ENCODE measurements at regions not wholly inside any gene's neighbourhood (a gene's known extent, or its start where the extent isn't known, plus 50 kb on each side); places are given as distances from the start of the nearest gene placed in this dataset.
"Not testable (repeated sequence)": the region's sequence is repeated elsewhere in the genome, so short reads cannot be mapped to it uniquely, and the experiment has no call there.

GRCh38 chr13:50493683-50494082, 349.8 kb downstream of the DLEU7 start:
- no peak for ATAC-seq
- no peak for TF ChIP-seq CSDC2 (CRISPR knock-in tag; IDR thresholded peaks at IDR 0.05)
- TF ChIP-seq, protein P1, sequence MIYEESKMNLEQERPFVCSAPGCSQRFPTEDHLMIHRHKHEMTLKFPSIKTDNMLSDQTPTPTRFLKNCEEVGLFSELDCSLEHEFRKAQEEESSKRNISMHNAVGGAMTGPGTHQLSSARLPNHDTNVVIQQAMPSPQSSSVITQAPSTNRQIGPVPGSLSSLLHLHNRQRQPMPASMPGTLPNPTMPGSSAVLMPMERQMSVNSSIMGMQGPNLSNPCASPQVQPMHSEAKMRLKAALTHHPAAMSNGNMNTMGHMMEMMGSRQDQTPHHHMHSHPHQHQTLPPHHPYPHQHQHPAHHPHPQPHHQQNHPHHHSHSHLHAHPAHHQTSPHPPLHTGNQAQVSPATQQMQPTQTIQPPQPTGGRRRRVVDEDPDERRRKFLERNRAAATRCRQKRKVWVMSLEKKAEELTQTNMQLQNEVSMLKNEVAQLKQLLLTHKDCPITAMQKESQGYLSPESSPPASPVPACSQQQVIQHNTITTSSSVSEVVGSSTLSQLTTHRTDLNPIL (CRISPR knock-in tag; IDR thresholded peaks at IDR 0.05; ENCODE audit: low read depth) = no peak

DNA sequence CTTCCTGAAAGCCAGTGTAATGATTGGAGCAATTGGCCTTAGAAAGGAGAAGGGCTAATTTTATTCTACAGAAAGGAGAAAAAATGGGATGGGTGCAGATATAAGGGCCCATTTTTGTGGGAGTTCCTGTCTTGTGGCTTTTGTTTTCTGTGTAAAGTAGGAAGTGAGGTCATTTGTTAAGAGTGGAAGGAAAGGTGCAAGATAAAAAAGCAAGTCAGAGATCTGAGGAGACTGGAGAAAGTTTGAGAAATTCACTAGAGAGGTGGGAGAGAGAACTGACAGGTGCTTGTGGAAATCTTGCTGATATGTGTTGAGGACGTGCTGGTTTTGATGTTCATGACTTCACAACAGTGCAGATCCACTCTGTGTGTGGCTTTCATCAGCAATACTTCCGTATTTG, 349.4 kb downstream of the DLEU7 start:
- no peak for ATAC-seq
- TF ChIP-seq POU6F1 (CRISPR knock-in tag; IDR thresholded peaks at IDR 0.05; ENCODE audit: borderline replicate concordance, low read depth) (no peak), TCF4 (CRISPR knock-in tag; IDR thresholded peaks at IDR 0.05; ENCODE audit: borderline replicate concordance) (no peak), ZNF565 (CRISPR knock-in tag; conservative IDR thresholded peaks at IDR 0.05; ENCODE audit: low read depth) (no peak), ESRRG (CRISPR knock-in tag; IDR thresholded peaks at IDR 0.05) (no peak), CSDC2 (CRISPR knock-in tag; IDR thresholded peaks at IDR 0.05) (no peak), TOX (CRISPR knock-in tag; IDR thresholded peaks at IDR 0.05; ENCODE audit: borderline replicate concordance) (no peak), ZNF8 (CRISPR knock-in tag; IDR thresholded peaks at IDR 0.05) (no peak), ISL1 (CRISPR knock-in tag; IDR thresholded peaks at IDR 0.05) (no peak), PATZ1 (CRISPR knock-in tag; IDR thresholded peaks at IDR 0.05; ENCODE audit: borderline replicate concordance) (no peak), ZFP30 (CRISPR knock-in tag; IDR thresholded peaks at IDR 0.05) (no peak), ZC3H10 (CRISPR knock-in tag; IDR thresholded peaks at IDR 0.05) (no peak), RARB (CRISPR knock-in tag; IDR thresholded peaks at IDR 0.05) (no peak), ZNF70 (CRISPR knock-in tag; IDR thresholded peaks at IDR 0.05) (no peak), ZFP3 (CRISPR knock-in tag; IDR thresholded peaks at IDR 0.05) (no peak), BACH2 (CRISPR knock-in tag; IDR thresholded peaks at IDR 0.05; ENCODE audit: borderline replicate concordance) (no peak), OSR1 (CRISPR knock-in tag; IDR thresholded peaks at IDR 0.05) (no peak), SNAI2 (CRISPR knock-in tag; IDR thresholded peaks at IDR 0.05) (no peak)
- TF ChIP-seq, protein P1 (CRISPR knock-in tag; IDR thresholded peaks at IDR 0.05; ENCODE audit: low read depth) = no peak
- TF ChIP-seq, protein P2, sequence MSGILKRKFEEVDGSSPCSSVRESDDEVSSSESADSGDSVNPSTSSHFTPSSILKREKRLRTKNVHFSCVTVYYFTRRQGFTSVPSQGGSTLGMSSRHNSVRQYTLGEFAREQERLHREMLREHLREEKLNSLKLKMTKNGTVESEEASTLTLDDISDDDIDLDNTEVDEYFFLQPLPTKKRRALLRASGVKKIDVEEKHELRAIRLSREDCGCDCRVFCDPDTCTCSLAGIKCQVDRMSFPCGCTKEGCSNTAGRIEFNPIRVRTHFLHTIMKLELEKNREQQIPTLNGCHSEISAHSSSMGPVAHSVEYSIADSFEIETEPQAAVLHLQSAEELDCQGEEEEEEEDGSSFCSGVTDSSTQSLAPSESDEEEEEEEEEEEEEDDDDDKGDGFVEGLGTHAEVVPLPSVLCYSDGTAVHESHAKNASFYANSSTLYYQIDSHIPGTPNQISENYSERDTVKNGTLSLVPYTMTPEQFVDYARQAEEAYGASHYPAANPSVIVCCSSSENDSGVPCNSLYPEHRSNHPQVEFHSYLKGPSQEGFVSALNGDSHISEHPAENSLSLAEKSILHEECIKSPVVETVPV (CRISPR knock-in tag; IDR thresholded peaks at IDR 0.05) = no peak
- TF ChIP-seq, protein P3, sequence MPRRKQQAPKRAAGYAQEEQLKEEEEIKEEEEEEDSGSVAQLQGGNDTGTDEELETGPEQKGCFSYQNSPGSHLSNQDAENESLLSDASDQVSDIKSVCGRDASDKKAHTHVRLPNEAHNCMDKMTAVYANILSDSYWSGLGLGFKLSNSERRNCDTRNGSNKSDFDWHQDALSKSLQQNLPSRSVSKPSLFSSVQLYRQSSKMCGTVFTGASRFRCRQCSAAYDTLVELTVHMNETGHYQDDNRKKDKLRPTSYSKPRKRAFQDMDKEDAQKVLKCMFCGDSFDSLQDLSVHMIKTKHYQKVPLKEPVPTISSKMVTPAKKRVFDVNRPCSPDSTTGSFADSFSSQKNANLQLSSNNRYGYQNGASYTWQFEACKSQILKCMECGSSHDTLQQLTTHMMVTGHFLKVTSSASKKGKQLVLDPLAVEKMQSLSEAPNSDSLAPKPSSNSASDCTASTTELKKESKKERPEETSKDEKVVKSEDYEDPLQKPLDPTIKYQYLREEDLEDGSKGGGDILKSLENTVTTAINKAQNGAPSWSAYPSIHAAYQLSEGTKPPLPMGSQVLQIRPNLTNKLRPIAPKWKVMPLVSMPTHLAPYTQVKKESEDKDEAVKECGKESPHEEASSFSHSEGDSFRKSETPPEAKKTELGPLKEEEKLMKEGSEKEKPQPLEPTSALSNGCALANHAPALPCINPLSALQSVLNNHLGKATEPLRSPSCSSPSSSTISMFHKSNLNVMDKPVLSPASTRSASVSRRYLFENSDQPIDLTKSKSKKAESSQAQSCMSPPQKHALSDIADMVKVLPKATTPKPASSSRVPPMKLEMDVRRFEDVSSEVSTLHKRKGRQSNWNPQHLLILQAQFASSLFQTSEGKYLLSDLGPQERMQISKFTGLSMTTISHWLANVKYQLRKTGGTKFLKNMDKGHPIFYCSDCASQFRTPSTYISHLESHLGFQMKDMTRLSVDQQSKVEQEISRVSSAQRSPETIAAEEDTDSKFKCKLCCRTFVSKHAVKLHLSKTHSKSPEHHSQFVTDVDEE (CRISPR knock-in tag; IDR thresholded peaks at IDR 0.05) = no peak

GRCh38 chr13:50503212-50503611, 340.3 kb downstream of the DLEU7 start:
- not testable (repeated sequence) for ATAC-seq

Measured in SK-N-SH treated with all-trans-retinoic acid at 6 μM for 48 hours (cell line).